ENCODE measurements at regions not wholly inside any gene's neighbourhood (a gene's known extent, or its start where the extent isn't known, plus 50 kb on each side); places are given as distances from the start of the nearest gene placed in this dataset.

- DNase-seq (ENCODE audit: low spot score in 2 of 2) = no peak
- intact Hi-C loops (cut with DNase I; ENCODE audit: low total_unique reads) = no loop called here
- 95% methylated on average over 1 of the region's 1 CpG for WGBS, 2 donors
- TF ChIP-seq POLR2A (IDR thresholded peaks at IDR 0.05) (no peak), CTCF (IDR thresholded peaks at IDR 0.05) (no peak)
- no peak overlapping the region for H3K4me3 ChIP-seq (ENCODE audit: low read depth, poor library complexity, severe bottlenecking)
Observed at GRCh38 chr20:11230999-11231398, 557.2 kb upstream of the JAG1 start.

- DNase-seq (ENCODE audit: low spot score in 2 of 2) = no peak
- H3K4me3 ChIP-seq (ENCODE audit: low read depth, poor library complexity, severe bottlenecking) = no peak overlapping the region
- intact Hi-C loops (cut with DNase I; ENCODE audit: low total_unique reads) = no loop called here
- TF ChIP-seq CTCF (IDR thresholded peaks at IDR 0.05) = no peak
- TF ChIP-seq POLR2A (IDR thresholded peaks at IDR 0.05) = no peak
- 95 to 97% methylated on average over 11 of the region's 11 CpGs for WGBS, 2 donors
Observed at GRCh38 chr20:11231742-11232648, 558.2 kb upstream of the JAG1 start.

- WGBS, 2 donors = 89 to 92% methylated on average over 8 of the region's 8 CpGs
- no peak overlapping the region for H3K4me3 ChIP-seq (ENCODE audit: low read depth, poor library complexity, severe bottlenecking)
- no peak for DNase-seq (ENCODE audit: low spot score in 2 of 2)
- no peak for TF ChIP-seq POLR2A (IDR thresholded peaks at IDR 0.05)
- TF ChIP-seq CTCF (IDR thresholded peaks at IDR 0.05) = no peak
- intact Hi-C loops (cut with DNase I; ENCODE audit: low total_unique reads) = no loop called here
Observed at GRCh38 chr20:11232896-11233295, 559.1 kb upstream of the JAG1 start.

- intact Hi-C loops (cut with DNase I; ENCODE audit: low total_unique reads) = no loop called here
- no peak overlapping the region for H3K4me3 ChIP-seq (ENCODE audit: low read depth, poor library complexity, severe bottlenecking)
- 76 to 86% methylated on average over 1 of the region's 1 CpG for WGBS, 2 donors
- DNase-seq (ENCODE audit: low spot score in 2 of 2) = no peak
- no peak for TF ChIP-seq POLR2A (IDR thresholded peaks at IDR 0.05)
- no peak for TF ChIP-seq CTCF (IDR thresholded peaks at IDR 0.05)
Observed at GRCh38 chr20:11234181-11234580, 560.4 kb upstream of the JAG1 start.

- no peak for DNase-seq (ENCODE audit: low spot score in 2 of 2)
- WGBS, 2 donors = 69 to 82% methylated on average over 1 of the region's 1 CpG
- no peak for TF ChIP-seq CTCF (IDR thresholded peaks at IDR 0.05)
- TF ChIP-seq POLR2A (IDR thresholded peaks at IDR 0.05) = no peak
- H3K4me3 ChIP-seq (ENCODE audit: low read depth, poor library complexity, severe bottlenecking) = no peak overlapping the region
- intact Hi-C loops (cut with DNase I; ENCODE audit: low total_unique reads) = no loop called here
Observed at GRCh38 chr20:11234608-11235007, 560.8 kb upstream of the JAG1 start.

All from lower leg skin (tissue), 4 donors.